GM21423 (cell line): ENCODE measurements at regions not wholly inside any gene's neighbourhood (a gene's known extent, or its start where the extent isn't known, plus 50 kb on each side); places are given as distances from the start of the nearest gene placed in this dataset.

Experiments used
- ATAC-seq: cut with Tn5 transposase; IDR thresholded peaks from one replicate; pipeline ENCODE4 v1.9.1; 2021; ENCODE audit warnings: mild to moderate bottlenecking, moderate library complexity; ENCODE audit not compliant: unreplicated experiment

DNA sequence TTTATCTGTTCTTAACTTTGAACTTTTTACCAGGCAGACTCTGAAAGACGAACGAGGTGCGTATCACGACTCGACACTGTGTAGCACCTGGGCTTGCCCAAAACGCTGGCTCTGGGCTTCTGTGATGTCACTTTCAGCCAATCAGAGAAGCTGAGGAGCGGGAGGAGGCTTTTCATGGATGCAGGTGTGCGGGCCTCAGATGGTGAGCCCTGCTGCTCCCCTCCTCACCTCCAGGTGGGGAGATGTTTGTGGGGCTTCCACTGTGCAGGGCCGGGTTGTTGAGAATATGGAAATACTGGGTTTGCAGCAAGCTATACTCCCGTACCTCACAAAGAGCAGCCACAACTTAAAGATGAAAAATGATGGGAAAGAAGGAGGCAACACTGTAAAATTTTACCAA, 246.3 kb downstream of the IRX2 start:
- ATAC-seq = no peak

DNA sequence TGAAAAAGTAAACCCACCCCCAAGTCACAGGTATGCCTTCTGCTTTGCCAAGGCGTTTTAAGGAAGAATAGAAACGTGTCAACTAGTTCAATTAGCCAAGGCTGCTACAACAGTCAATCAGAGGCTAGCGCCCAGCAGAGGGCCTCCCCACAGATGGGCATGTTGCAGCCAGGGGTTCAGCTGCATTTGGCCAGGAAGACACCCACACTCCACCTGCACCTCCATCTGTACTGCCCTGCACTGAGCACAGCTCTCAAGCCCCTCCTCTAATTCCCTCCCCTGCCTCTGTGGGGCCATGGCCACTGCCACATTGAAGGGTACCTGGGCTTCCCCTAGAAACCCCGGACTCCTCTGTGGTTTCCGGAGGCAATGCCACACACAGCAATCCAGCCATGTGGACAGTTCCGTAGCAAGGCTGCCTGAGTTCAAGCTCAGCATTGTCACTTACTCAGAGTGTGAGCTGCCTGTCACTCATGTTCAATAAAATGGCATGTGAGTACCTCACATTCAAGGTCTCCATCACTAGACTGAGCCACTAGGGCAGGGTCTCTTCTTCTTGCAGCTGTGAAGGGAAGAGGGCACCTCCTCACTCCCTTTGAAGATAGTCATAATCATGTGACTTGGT, 248.4 kb downstream of the IRX2 start:
- ATAC-seq = no peak

DNA sequence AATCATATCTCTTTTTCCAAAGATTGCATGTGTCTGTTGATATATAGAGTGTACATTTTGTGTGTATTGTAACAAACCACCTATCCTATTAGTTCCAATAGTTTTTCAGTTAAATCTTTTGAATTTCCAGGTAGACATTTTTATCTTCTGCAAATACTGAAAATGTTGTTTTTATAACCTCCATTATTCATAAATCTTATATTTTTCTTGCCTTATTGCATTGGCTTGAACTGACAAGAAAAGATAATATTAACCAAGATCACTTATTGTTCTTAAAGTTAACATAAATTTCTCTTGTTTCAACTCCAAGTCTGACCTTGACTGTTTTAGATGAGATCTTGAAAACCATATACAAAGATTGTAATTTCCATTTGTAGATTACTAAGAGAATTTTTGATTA, 251.6 kb downstream of the IRX2 start:
- no peak for ATAC-seq

DNA sequence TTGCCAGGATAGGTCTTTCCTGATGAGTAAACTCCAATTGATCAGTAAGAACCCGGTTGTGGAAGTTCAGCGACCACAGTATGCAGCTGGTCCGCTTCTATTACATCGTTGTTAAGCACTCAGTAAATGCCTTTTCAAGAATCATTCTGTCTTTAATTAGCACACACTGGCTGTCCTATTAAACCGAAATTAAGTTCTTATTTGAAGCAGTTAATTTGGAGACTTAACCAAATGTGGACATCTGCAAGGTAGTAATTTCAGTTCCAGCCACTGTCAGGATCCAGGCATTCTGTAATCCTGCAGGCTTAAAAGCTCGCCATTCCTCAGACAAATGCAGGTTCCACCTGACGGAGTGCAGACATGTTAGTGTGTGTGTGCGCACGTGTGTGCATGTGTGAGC, 254.6 kb downstream of the IRX2 start:
- no peak for ATAC-seq

DNA sequence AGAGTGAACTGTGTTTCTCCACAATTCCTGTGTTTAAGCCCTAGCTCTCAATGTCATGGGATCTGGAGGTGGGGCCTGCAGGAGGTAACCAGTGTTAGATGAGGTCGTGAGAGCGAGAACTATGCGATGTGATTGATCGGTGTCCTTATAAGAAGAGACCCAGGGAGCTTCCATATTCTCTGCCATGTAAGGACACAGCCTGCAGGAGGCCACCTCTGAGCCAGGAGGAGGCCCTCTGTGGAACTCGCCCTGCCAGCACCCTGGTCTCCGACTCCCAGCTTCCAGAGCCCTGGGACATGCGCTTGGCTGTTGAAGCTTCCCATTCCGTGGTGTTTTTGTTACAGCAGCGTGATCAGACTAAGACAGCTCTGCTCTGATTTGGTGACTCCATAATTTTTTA, 255.4 kb downstream of the IRX2 start:
- no peak for ATAC-seq

DNA sequence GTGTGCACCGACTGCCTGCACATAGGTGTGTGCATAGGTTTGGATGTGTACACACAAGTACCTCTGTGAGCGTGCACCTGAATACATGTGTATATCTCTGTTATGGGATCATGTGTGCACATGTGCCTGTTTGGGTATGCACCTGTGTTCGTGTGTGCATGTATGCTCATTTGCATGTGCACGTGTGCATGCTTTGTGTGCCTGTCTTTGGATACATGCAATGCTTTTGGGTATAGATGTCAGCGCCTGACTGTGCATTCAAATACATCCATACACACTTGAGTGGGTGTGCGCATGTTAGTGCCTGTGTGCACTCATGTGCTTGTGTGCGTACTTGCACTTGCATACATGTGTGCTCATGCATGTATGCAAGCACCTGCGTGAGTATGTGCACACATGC, 258.1 kb downstream of the IRX2 start:
- no peak for ATAC-seq

DNA sequence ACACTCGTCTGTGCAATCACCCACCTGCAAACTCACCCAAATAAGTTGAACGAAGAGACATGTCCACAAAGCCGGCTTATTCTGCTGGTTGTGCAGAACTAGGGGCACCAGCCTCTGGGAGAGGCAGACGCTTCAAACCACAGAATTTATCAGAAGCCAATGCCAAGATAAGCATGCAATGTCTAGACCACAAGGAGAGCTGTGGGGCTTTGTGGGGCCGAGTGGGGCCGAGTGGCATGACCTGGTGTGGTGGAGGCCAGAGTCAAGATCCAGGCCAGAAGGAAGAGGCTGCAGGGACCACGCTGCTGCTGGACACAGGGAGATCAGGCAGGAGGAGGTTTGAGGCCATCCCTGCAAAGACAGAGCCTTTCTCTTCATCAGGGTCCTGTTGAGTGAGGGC, 259.0 kb downstream of the IRX2 start:
- no peak for ATAC-seq

DNA sequence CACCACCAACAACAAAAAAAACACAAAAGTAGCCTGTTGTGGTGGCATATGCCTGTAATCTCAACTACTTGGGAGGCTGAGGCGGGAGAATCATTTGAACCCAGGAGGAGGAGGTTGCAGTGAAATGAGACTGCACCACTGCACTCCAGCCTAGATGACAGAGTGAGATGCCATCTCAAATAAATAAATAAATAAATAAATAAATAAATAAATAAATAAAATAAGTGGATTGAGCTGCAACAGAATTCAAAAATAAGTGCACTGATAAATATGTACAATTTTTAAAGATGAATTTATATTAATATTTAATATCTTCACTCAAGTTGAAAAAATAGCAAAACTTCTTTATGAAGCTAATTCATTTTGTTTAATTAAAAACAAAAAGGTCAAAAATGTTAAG, 259.6 kb downstream of the IRX2 start:
- no peak for ATAC-seq

DNA sequence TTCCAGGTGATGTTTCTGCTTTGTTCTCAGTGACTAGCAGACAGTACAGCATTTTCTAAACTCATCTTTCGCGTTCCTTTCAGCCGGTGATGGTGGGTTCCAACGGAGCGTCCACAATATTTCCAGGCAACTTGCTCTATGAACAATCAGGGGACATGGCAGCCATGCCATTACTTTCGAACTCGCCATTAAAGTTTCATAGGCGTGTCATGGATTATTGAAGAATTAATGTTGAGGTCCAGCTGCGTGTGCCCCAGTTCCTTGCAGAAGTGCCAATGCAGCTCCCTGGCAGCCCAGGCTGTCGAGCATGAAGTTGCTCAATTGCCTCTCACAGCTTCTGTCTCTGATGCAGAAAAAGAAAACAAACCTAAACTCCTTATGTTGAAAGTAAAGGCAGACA, 262.2 kb downstream of the IRX2 start:
- ATAC-seq = no peak

DNA sequence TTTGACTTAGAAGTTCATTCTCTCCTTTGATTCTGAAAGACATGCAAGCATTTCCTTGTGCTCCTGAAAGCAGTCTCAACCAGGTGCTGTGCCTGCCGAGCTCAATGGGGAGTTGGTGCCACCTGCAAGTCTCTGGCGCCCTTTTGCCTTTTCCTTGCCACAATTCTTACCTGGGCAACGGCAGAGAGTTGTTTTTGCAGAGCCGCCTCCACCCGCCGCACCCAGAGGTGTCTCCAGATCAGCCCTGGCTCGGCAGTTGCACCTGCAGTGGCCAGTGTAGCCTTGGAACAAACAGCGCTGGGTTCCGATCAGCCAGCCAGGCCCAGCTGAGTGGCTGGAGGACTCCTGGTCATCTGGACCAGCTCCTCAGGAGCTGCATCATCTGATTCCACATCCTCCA, 262.9 kb downstream of the IRX2 start:
- no peak for ATAC-seq

DNA sequence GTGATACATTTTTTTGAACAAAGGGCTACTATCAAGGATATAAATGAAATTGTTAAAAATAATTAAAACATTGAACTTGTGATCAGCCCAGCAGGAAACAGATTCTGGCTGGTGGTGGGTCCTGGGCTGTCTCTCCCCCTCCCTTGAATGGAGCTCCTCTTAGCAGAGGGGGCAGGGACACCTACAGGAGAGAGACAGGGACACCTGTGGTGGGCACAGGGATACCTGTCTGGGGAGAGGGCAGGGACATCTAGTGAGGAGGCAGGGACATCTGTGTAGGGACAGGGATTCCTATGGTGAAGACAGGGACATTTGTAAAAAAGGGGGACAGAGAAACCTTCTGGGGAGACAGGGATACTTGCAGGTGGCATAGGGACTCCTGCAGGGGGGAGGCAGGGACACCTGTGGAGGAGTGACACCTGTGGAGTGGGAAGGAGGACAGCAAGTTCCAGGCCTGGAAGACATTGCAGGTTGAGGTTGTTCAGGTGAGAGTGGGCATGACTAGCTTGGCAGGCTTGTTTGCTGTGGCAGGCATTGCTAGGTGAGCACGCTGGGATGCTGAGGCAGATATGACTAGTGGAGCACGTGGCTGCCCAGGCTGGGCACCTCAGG, 264.2 kb downstream of the IRX2 start:
- no peak for ATAC-seq

DNA sequence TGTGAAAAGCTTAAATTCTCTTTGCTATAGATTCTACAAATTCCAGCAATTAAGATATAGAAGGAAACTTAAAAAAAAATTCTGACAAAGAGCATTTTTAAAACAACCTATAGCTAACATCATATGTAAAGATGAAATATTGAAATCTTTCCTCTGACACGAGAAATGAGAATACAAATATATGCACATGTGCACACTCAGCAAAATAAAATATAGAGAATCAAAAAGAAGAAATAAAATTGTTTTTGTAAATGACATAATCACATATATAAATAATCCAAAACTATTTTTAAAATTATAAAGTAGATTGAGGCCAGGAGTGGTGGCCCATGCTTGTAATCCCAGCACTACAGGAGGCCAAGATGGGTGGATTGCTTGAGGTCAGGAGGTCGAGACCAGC, 265.1 kb downstream of the IRX2 start:
- ATAC-seq = no peak

DNA sequence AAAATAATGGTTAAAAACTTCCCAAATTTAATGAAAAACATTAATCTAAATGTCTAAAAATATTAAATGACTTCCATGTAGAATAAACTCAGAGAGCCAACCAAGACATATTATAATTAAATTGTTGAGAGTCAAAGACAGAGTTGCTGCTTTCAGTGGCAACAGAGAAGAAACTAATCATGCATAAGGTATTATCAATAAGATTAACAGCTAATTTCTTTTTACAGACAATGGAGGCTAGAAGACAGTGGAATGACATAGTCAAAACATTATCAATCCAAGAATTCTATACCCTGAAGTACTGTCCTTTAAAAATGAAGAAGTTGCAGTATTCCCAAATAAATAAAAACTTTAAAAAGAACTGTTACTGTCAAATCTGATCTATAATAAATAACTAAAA, 268.7 kb downstream of the IRX2 start:
- ATAC-seq = no peak

DNA sequence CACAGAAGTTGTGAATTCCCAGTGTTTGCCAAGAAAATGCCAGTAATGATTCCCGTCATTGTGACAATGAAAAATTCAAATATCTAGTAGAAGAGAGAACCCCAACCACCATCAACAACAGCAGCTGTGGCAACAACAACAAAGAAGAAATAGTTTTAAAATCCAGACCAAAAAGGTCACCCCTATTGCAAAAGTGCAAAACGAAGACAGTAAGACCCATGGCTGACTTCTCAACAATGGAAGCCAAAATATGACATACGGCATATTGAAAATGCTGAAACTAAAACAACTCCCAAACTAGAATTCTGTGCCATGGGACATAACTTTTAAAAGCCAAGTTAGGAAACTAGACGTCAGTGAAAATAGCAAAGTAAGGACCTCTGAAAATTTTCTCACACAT, 270.6 kb downstream of the IRX2 start:
- ATAC-seq = no peak

DNA sequence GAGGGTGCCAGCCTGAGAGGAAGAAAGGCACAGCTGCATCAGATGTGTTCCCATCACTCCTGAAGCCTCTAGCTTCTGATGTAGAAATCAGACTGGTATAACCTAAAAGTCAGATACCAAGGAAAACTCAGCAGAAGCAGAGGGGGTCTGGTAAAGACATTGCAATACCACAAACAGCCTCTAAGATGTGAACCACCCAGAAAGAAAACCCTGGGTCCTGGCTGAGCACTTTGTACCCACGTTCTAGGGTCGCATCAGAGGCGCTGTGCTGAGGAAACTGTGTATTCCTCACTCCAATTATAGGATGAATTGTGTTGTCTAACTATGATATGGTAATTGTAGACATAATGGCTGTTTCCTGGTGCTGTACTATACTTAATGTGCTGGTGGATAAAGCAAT, 275.6 kb downstream of the IRX2 start:
- ATAC-seq = no peak

DNA sequence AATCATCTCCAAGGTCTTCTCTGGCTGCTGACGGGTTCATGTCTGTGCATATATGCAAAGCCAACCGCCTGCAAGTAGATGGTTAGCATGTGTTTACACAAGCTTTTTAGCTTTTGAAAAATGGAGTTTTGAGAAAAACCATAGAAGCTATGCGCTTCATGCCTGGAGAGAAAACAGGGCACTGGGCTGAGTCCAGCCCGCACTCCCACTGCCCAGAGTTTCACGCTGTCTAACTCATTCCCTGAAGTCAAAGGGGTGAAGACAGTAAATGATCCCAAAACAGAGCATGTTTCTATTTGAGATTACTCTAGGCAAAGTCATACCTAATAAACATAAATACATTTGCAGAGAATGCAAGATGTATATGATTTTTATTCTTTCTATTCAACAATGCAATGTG, 278.8 kb downstream of the IRX2 start:
- ATAC-seq = no peak

DNA sequence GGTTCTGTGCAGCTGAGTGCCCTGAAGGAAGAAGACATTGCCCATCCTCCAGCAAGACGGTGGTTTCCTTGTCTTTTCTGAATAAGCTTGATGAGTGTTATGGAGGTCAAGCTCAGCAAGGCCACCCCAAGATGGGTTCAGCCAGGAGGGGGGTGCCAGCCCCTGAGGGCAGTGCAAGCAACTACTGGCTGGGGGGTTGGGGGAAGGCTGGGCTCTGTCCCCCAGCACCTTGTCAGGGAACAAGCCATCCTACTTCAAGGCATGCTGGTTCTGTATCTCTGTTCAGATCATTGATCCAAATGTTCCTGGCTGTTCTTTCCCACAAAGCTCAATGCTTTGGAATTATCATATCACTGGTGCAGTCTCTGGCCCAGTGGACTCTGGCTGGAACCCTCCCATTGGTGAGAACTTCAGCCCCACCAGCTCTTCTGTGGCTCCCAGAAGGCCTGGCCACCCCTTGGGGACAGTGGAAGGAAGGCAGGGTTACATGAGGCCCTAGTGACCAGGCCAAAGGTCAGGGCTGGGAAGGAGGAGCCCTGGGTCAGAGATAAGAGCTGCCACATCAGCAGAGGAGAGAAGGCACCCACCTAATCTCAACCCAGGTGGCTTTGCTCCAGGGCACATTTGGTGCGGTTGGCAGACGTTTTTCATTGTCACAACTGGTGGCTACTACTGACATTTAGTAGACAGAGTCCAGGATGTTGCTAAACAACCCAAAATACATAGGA, 280.2 kb downstream of the IRX2 start:
- no peak for ATAC-seq

DNA sequence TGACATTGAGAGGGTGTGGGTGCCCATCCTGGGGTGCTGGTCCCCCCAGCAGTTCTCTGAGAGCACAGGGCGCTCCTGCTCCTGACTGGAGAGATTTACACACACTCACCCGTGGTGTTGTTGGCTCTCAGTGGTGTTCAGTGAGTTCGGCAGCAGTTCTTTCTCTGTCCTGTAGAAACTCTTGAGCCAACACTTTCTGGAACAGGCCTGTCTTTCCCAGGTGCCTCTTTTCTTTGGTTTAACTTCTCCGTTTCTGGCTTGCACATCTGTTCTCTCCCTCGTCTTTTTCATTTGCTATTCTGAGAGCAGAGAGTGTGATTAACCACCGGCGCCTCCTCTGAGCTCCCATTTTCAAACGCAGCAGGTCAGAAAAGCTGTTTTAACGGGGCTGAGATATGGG, 284.5 kb downstream of the IRX2 start:
- ATAC-seq = no peak

DNA sequence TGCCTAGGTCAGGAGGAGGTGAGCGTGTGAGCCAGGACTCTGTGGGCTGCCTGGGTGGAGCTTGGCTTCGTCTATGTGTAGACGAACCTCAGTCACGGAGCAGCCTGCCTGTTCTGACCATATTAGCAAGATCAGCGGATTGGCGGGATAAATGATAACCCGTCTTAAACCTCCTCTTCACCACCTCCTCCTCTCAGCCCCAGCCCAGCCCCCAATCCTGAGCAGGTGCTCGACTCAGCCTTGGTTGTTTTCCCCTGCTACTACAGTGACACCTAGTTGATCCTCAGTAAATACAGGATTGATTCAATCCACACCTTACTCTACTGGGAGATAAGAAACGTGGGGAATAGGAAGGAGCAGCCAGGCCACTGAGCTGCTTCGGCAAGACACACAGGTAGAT, 286.1 kb downstream of the IRX2 start:
- ATAC-seq = no peak

DNA sequence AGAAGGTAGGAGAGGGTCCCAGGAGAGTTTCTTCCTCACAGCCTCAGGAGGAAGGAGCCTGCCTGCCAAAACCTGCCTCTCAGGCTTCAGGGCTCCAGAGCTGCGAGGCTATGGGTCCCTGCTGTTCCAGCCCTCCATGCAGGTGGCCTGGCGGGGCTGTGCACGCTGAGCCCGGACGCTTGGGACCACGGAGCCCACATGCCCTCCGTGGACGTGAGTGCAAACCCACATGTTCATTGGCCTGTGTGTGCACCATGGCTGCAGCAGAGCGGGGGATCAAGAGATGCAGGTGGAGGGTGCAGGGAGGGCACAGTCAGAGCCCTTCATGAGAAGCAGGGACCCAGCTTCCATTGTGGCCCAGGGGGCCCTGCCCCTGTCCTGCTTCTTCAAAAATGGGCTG, 287.3 kb downstream of the IRX2 start:
- ATAC-seq = no peak

DNA sequence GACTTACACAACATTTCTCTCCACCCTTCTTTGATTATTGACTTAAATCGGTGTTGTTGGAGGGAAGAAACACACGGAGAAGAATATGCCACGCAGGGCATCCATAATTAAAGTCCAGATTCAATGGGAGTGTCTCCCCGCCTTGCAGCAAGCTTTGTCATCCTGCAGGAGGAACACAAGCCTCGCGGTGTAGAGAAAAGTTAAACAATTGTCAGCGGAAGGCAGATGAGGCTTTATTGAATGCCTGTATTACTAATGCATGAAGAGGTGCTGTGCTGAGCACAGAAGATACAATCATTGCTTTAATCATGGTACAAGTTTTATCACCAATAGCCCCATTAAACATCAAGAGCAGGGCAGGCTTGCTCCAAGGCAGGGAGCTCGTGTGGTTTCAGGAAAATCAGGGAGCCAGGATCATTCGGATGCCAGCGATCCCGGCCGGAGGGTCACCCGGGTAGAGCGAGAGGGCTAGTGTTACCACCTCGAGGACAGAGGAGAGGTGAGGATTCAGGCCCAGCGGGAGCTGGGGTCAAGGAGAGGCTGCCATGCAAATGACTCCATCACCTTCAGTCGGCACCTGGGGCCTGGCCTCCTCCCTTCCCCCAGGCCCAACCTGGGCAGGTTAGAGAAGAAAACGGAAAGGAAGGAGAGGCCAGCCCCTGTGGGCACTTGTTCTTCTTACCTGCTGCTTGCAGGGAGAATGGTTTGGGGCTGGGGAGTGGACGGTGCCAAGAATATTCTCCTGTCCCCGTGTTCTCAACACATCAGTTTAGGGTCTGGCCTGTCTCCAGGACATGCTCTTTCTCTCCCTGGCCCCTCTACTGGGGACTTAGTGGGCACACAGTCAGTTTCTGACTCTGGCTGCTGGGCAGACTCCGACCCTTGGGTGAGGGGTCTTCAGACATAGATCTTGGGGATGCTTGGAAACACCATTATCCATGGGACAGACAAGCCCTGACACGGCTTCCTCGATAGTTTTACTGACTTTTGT, 289.5 kb downstream of the IRX2 start:
- no peak for ATAC-seq
